Esophagus squamous epithelium (tissue), 4 donors: ENCODE measurements at regions not wholly inside any gene's neighbourhood (a gene's known extent, or its start where the extent isn't known, plus 50 kb on each side); places are given as distances from the start of the nearest gene placed in this dataset.

Experiments used
- POLR2A ChIP-seq, 4 donors: fragments of 450-650 bp; IDR thresholded peaks; one replicate each; pipeline ENCODE4 v1.6.1; 2017; ENCODE audit warnings: antibody characterized with exemption in 4 of 4, mild to moderate bottlenecking in 4 of 4, moderate library complexity in 3 of 4
- TF ChIP-seq, protein P1 (sequence below), 6 experiments: fragments of 450-650 bp in 4 of 6; fragments of 200-600 bp in 2 of 6; sonication (generic) in 2 of 6; IDR thresholded peaks; one replicate each; pipeline ENCODE4 v1.5.1; 2016 to 2019; ENCODE audit warnings: antibody characterized with exemption in 6 of 6, mild to moderate bottlenecking in 4 of 6, moderate library complexity in 4 of 6

DNA sequence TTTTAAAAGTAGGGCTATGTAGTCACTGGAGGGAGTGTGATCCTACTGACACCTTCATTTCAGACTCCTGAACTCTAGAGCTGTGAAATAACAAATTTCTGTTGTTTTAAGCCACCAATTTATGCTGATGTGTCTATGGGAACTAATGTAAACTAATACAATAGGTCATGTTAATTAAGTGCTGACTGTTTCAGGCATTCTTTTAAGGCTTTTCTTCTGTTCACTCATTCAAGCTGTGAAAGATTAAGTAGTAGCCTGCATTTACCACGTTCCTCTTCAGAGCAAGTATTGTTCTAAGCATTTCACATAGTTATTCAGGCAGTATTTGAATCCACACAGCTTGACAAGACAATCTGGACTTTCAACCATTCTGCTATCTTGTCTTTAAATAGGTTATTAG lies 1135.0 kb downstream of the SLITRK1 start:
- TF ChIP-seq, protein P1, sequence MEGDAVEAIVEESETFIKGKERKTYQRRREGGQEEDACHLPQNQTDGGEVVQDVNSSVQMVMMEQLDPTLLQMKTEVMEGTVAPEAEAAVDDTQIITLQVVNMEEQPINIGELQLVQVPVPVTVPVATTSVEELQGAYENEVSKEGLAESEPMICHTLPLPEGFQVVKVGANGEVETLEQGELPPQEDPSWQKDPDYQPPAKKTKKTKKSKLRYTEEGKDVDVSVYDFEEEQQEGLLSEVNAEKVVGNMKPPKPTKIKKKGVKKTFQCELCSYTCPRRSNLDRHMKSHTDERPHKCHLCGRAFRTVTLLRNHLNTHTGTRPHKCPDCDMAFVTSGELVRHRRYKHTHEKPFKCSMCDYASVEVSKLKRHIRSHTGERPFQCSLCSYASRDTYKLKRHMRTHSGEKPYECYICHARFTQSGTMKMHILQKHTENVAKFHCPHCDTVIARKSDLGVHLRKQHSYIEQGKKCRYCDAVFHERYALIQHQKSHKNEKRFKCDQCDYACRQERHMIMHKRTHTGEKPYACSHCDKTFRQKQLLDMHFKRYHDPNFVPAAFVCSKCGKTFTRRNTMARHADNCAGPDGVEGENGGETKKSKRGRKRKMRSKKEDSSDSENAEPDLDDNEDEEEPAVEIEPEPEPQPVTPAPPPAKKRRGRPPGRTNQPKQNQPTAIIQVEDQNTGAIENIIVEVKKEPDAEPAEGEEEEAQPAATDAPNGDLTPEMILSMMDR (IDR thresholded peaks at IDR 0.05) = no peak
- TF ChIP-seq POLR2A (IDR thresholded peaks at IDR 0.05) = no peak
